GM23248 (cell line): ENCODE measurements at regions not wholly inside any gene's neighbourhood (a gene's known extent, or its start where the extent isn't known, plus 50 kb on each side); places are given as distances from the start of the nearest gene placed in this dataset.

Experiments
- DNase-seq: peaks from one replicate; pipeline ENCODE4 v3.0.0-alpha.2; 2015
- H2AFZ ChIP-seq: fragments of 200-600 bp; sonication (generic); 2 replicates; pipeline ENCODE4 v1.6.1; 2016; ENCODE audit warnings: antibody characterized with exemption
- H3F3A ChIP-seq: fragments of 200-600 bp; sonication (generic); 2 replicates; pipeline ENCODE4 v1.6.1; 2016; ENCODE audit warnings: mild to moderate bottlenecking, antibody characterized with exemption, mixed run types; ENCODE audit not compliant: insufficient read depth
- H3K27ac ChIP-seq: fragments of 200-600 bp; sonication (generic); 2 replicates; pipeline ENCODE4 v1.5.1; 2016; ENCODE audit warnings: mild to moderate bottlenecking
- H3K27me3 ChIP-seq: fragments of 200-600 bp; sonication (generic); replicated peaks from 2 replicates; pipeline ENCODE4 v1.6.1; 2016; ENCODE audit warnings: mild to moderate bottlenecking; ENCODE audit not compliant: insufficient read depth
- H3K36me3 ChIP-seq: fragments of 200-600 bp; sonication (generic); 2 replicates; pipeline ENCODE4 v1.6.1; 2016; ENCODE audit warnings: low read depth, mild to moderate bottlenecking
- H3K4me1 ChIP-seq: fragments of 200-600 bp; sonication (generic); 2 replicates; pipeline ENCODE4 v1.6.1; 2016; ENCODE audit warnings: mild to moderate bottlenecking; ENCODE audit not compliant: insufficient read depth
- H3K4me2 ChIP-seq: fragments of 200-600 bp; sonication (generic); one replicate; pipeline ENCODE4 v1.6.1; 2016; ENCODE audit warnings: mild to moderate bottlenecking; ENCODE audit not compliant: unreplicated experiment
- H3K4me3 ChIP-seq: fragments of 200-600 bp; sonication (generic); 2 replicates; pipeline ENCODE4 v1.5.1; 2016; ENCODE audit warnings: mild to moderate bottlenecking
- H3K79me2 ChIP-seq: fragments of 200-600 bp; sonication (generic); 2 replicates; pipeline ENCODE4 v1.6.1; 2016; ENCODE audit warnings: mild to moderate bottlenecking; ENCODE audit not compliant: insufficient read depth
- H3K9ac ChIP-seq: fragments of 200-600 bp; sonication (generic); 2 replicates; pipeline ENCODE4 v1.6.1; 2016; ENCODE audit warnings: mild to moderate bottlenecking
- H3K9me2 ChIP-seq: fragments of 200-600 bp; sonication (generic); 2 replicates; pipeline ENCODE4 v1.6.1; 2016; ENCODE audit warnings: mixed run types, mild to moderate bottlenecking, moderate library complexity; ENCODE audit not compliant: insufficient read depth
- H3K9me3 ChIP-seq: fragments of 200-600 bp; sonication (generic); one replicate; pipeline ENCODE4 v1.6.1; 2017; ENCODE audit warnings: low read depth
- H4K20me1 ChIP-seq: fragments of 200-600 bp; sonication (generic); 2 replicates; pipeline ENCODE4 v1.6.0; 2016; ENCODE audit not compliant: insufficient read depth
- EZH2 ChIP-seq: fragments of 200-600 bp; sonication (generic); IDR thresholded peaks from 2 replicates; pipeline ENCODE4 v1.6.1; 2018; ENCODE audit warnings: antibody characterized with exemption, mild to moderate bottlenecking; ENCODE audit not compliant: insufficient read depth, poor library complexity, severe bottlenecking
- EZH2phosphoT487 ChIP-seq: fragments of 200-600 bp; sonication (generic); IDR thresholded peaks from 2 replicates; pipeline ENCODE4 v1.6.1; 2018; ENCODE audit warnings: antibody characterized with exemption, moderate library complexity, mild to moderate bottlenecking, low read depth; ENCODE audit not compliant: insufficient read depth
- WGBS, 2 experiments: methylation state at CpG; one replicate each; pipeline ENCODE4 v1.1.6; 2015 to 2017; ENCODE audit warnings: low lambda C conversion rate in 2 of 2, low coverage in 1 of 2; ENCODE audit errors: missing lambda C conversion rate in 2 of 2; 5-methylcytosine and 5-hydroxymethylcytosine counted together
- in situ Hi-C: fragments of 300-500 bp; cut with MboI; formaldehyde crosslinking; loops from 2 replicates; pipeline ENCODE4 v1.15.0; 2020

- H3K27ac ChIP-seq = no peak overlapping the region
- H3K4me1 ChIP-seq = peaks cover 20% of the 10 kb centered on the region; the same call in 1 of the 2 replicates
- H3K9ac ChIP-seq = no peak overlapping the region
- peak; percentile 54 for DNase-seq
- no peaks in the 10 kb centered on the region for H3K9me2 ChIP-seq
- no peaks in the 10 kb centered on the region for H3K79me2 ChIP-seq
- H3K27me3 ChIP-seq = no peaks in the 10 kb centered on the region
- no peak overlapping the region for H3K4me3 ChIP-seq
- H3K9me3 ChIP-seq = no peaks in the 10 kb centered on the region
- H4K20me1 ChIP-seq = no peaks in the 10 kb centered on the region
- no peak overlapping the region for H2AFZ ChIP-seq
- TF ChIP-seq EZH2phosphoT487 = no peak
- no peak for TF ChIP-seq EZH2
- H3F3A ChIP-seq = peaks cover 11% of the 10 kb centered on the region; the same call in 1 of the 2 replicates
- in situ Hi-C loops = loop anchor here (10.0 kb wide), 1 partner anchor 551 kb away; no protein-coding TSS in a partner anchor
- H3K4me2 ChIP-seq = peak overlapping the region; percentile 20
- no peaks in the 10 kb centered on the region for H3K36me3 ChIP-seq
- WGBS, 2 experiments = 49 to 50% methylated on average over 2 of the region's 2 CpGs
Observed at GRCh38 chr6:71533939-71534379, 245.3 kb downstream of the OGFRL1 start.

GRCh38 chr6:71534921-71535320 is 246.3 kb downstream of the OGFRL1 start:
- TF ChIP-seq EZH2 (no peak), EZH2phosphoT487 (no peak)
- Histone ChIP-seq H3K36me3 (no peaks in the 10 kb centered on the region), H3K79me2 (no peaks in the 10 kb centered on the region), H3K27ac (no peak overlapping the region), H3K9me2 (no peaks in the 10 kb centered on the region), H3K27me3 (no peaks in the 10 kb centered on the region), H3K4me3 (no peak overlapping the region), H3K9ac (no peak overlapping the region), H4K20me1 (no peaks in the 10 kb centered on the region), H3F3A (peaks cover 11% of the 10 kb centered on the region; the same call in 1 of the 2 replicates), H3K9me3 (no peaks in the 10 kb centered on the region), H3K4me1 (peaks cover 20% of the 10 kb centered on the region; the same call in 1 of the 2 replicates), H3K4me2 (no peak overlapping the region), H2AFZ (peak overlapping the region; percentile 30; the same call in 1 of the 2 replicates)
- 34 to 47% methylated on average over 3 of the region's 3 CpGs for WGBS, 2 experiments
- no peak for DNase-seq
- in situ Hi-C loops = loop anchor here (10.0 kb wide), 1 partner anchor 550 kb away; no protein-coding TSS in a partner anchor

GRCh38 chr6:71537717-71538116 is 249.1 kb downstream of the OGFRL1 start:
- Histone ChIP-seq H3K27me3 (no peaks in the 10 kb centered on the region), H3K79me2 (no peaks in the 10 kb centered on the region), H4K20me1 (no peaks in the 10 kb centered on the region), H3F3A (no peaks in the 10 kb centered on the region), H3K4me1 (peaks cover 20% of the 10 kb centered on the region; the same call in 1 of the 2 replicates), H3K4me2 (peak overlapping the region; percentile 23), H3K9me2 (no peaks in the 10 kb centered on the region), H2AFZ (no peak overlapping the region), H3K4me3 (no peak overlapping the region), H3K27ac (no peak overlapping the region), H3K9me3 (no peaks in the 10 kb centered on the region), H3K9ac (no peak overlapping the region), H3K36me3 (no peaks in the 10 kb centered on the region)
- peak; percentile 69 for DNase-seq
- 9 to 30% methylated on average over 1 of the region's 1 CpG for WGBS, 2 experiments
- TF ChIP-seq EZH2 (no peak), EZH2phosphoT487 (no peak)
- in situ Hi-C loops = loop anchor here (10.0 kb wide), 1 partner anchor 547 kb away; no protein-coding TSS in a partner anchor

- H3K4me2 ChIP-seq = peak overlapping the region; percentile 35
- in situ Hi-C loops = no loop called here
- TF ChIP-seq EZH2 (no peak), EZH2phosphoT487 (no peak)
Observed at GRCh38 chr6:71544028-71544427, 255.4 kb downstream of the OGFRL1 start.

GRCh38 chr6:71544906-71545305 is 256.3 kb downstream of the OGFRL1 start:
- Histone ChIP-seq H3K27ac (peak overlapping the region; percentile 17), H4K20me1 (no peaks in the 10 kb centered on the region), H3K9ac (no peak overlapping the region), H3K27me3 (no peaks in the 10 kb centered on the region), H3K4me3 (no peak overlapping the region), H3K9me2 (no peaks in the 10 kb centered on the region), H3F3A (peaks cover 19% of the 10 kb centered on the region), H3K9me3 (no peaks in the 10 kb centered on the region), H3K4me2 (peak overlapping the region; percentile 16), H3K79me2 (no peaks in the 10 kb centered on the region), H3K4me1 (peaks cover 27% of the 10 kb centered on the region), H3K36me3 (no peaks in the 10 kb centered on the region), H2AFZ (peak overlapping the region; percentile 17)
- no peak for TF ChIP-seq EZH2phosphoT487
- TF ChIP-seq EZH2 = no peak
- DNase-seq = no peak
- in situ Hi-C loops = no loop called here

More at GRCh38 chr6:71544028-71544427, 255.4 kb downstream of the OGFRL1 start:
- peak overlapping the region; percentile 17 for H2AFZ ChIP-seq
- DNase-seq = peak; percentile 47
- peaks cover 19% of the 10 kb centered on the region for H3F3A ChIP-seq
- H3K27me3 ChIP-seq = no peaks in the 10 kb centered on the region
- H3K79me2 ChIP-seq = no peaks in the 10 kb centered on the region
- no peaks in the 10 kb centered on the region for H3K36me3 ChIP-seq
- peak overlapping the region; percentile 0; the same call in 1 of the 2 replicates for H3K4me3 ChIP-seq
- peak overlapping the region; percentile 17 for H3K27ac ChIP-seq
- H4K20me1 ChIP-seq = no peaks in the 10 kb centered on the region
- peaks cover 27% of the 10 kb centered on the region for H3K4me1 ChIP-seq
- no peaks in the 10 kb centered on the region for H3K9me2 ChIP-seq
- WGBS, 2 experiments = 47 to 50% methylated on average over 4 of the region's 4 CpGs
- no peak overlapping the region for H3K9ac ChIP-seq
- H3K9me3 ChIP-seq = no peaks in the 10 kb centered on the region
